ENCODE measurements at regions not wholly inside any gene's neighbourhood (a gene's known extent, or its start where the extent isn't known, plus 50 kb on each side); places are given as distances from the start of the nearest gene placed in this dataset.
"Not testable (repeated sequence)": the region's sequence is repeated elsewhere in the genome, so short reads cannot be mapped to it uniquely, and the experiment has no call there.

- no peak for DNase-seq
These were observed 227.9 kb upstream of the DTNA start for GRCh38 chr18:34482204-34482603.

GRCh38 chr18:34483198-34483597, 226.9 kb upstream of the DTNA start:
- no peak for DNase-seq

- DNase-seq = no peak
These were observed 218.4 kb upstream of the DTNA start for GRCh38 chr18:34491719-34492118.

GRCh38 chr18:34492652-34493051, 217.4 kb upstream of the DTNA start:
- peak; percentile 20 for DNase-seq

GRCh38 chr18:34493099-34493544, 217.0 kb upstream of the DTNA start:
- DNase-seq = peak; percentile 87

- DNase-seq = no peak
These were observed 216.3 kb upstream of the DTNA start for GRCh38 chr18:34493566-34494358.

- DNase-seq = no peak
These were observed 215.8 kb upstream of the DTNA start for GRCh38 chr18:34494359-34494696.

- DNase-seq = no peak
These were observed 214.6 kb upstream of the DTNA start for GRCh38 chr18:34495506-34495905.

- DNase-seq = no peak
These were observed 208.5 kb upstream of the DTNA start for GRCh38 chr18:34501553-34501952.

- no peak for DNase-seq
These were observed 203.9 kb upstream of the DTNA start for GRCh38 chr18:34506198-34506597.

GRCh38 chr18:34509163-34509562, 200.9 kb upstream of the DTNA start:
- no peak for DNase-seq

GRCh38 chr18:34509879-34510586, 200.1 kb upstream of the DTNA start:
- DNase-seq = no peak

GRCh38 chr18:34510926-34511325, 199.2 kb upstream of the DTNA start:
- DNase-seq = no peak

GRCh38 chr18:34511435-34511834, 198.7 kb upstream of the DTNA start:
- DNase-seq = peak; percentile 82

- DNase-seq = no peak
These were observed 198.2 kb upstream of the DTNA start for GRCh38 chr18:34511879-34512278.

- DNase-seq = peak; percentile 41
These were observed 195.9 kb upstream of the DTNA start for GRCh38 chr18:34514238-34514637.

GRCh38 chr18:34514957-34515356, 195.1 kb upstream of the DTNA start:
- no peak for DNase-seq

- not testable (repeated sequence) for DNase-seq
These were observed 193.7 kb upstream of the DTNA start for GRCh38 chr18:34516355-34516754.

GRCh38 chr18:34516996-34517395, 193.1 kb upstream of the DTNA start:
- DNase-seq = not testable (repeated sequence)

GRCh38 chr18:34521040-34521439, 189.1 kb upstream of the DTNA start:
- DNase-seq = no peak

- DNase-seq = no peak
These were observed 187.5 kb upstream of the DTNA start for GRCh38 chr18:34522603-34523002.

- no peak for DNase-seq
These were observed 184.9 kb upstream of the DTNA start for GRCh38 chr18:34525244-34525643.

- DNase-seq = no peak
These were observed 181.9 kb upstream of the DTNA start for GRCh38 chr18:34528177-34528576.
